Neural progenitor cell (in vitro differentiated cells): ENCODE measurements at regions not wholly inside any gene's neighbourhood (a gene's known extent, or its start where the extent isn't known, plus 50 kb on each side); places are given as distances from the start of the nearest gene placed in this dataset.
"Not testable (repeated sequence)": the region's sequence is repeated elsewhere in the genome, so short reads cannot be mapped to it uniquely, and the experiment has no call there.

Experiments used
- DNase-seq: peaks from one replicate; pipeline ENCODE4 v3.0.0-alpha.2; 2016; ENCODE audit warnings: low spot score
- H2AFZ ChIP-seq: fragments of 200-600 bp; sonication (generic); replicated peaks from 2 replicates; pipeline ENCODE4 v1.6.1; 2016; ENCODE audit warnings: antibody characterized with exemption
- H3F3A ChIP-seq: fragments of 200-600 bp; sonication (generic); 2 replicates; pipeline ENCODE4 v1.6.1; 2016; ENCODE audit warnings: antibody characterized with exemption, low read depth
- H3K27ac ChIP-seq: fragments of 200-600 bp; sonication (generic); 2 replicates; pipeline ENCODE4 v1.5.1; 2016; ENCODE audit warnings: mild to moderate bottlenecking
- H3K27me3 ChIP-seq: fragments of 200-600 bp; sonication (generic); 2 replicates; pipeline ENCODE4 v1.6.1; 2016; ENCODE audit warnings: mild to moderate bottlenecking, moderate library complexity
- H3K36me3 ChIP-seq: fragments of 200-600 bp; sonication (generic); 2 replicates; pipeline ENCODE4 v1.5.1; 2016
- H3K4me1 ChIP-seq: fragments of 200-600 bp; sonication (generic); 2 replicates; pipeline ENCODE4 v1.6.1; 2016; ENCODE audit warnings: mixed run types
- H3K4me2 ChIP-seq: fragments of 200-600 bp; sonication (generic); 2 replicates; pipeline ENCODE4 v1.6.1; 2016
- H3K4me3 ChIP-seq: fragments of 200-600 bp; sonication (generic); 2 replicates; pipeline ENCODE4 v1.5.1; 2016
- H3K79me2 ChIP-seq: fragments of 200-600 bp; sonication (generic); 2 replicates; pipeline ENCODE4 v1.6.1; 2016; ENCODE audit warnings: low read depth
- H3K9ac ChIP-seq: fragments of 200-600 bp; sonication (generic); 2 replicates; pipeline ENCODE4 v1.6.1; 2016
- H3K9me3 ChIP-seq: fragments of 200-600 bp; sonication (generic); 2 replicates; pipeline ENCODE4 v1.5.1; 2016; ENCODE audit warnings: low read depth
- H4K20me1 ChIP-seq: fragments of 200-600 bp; sonication (generic); 2 replicates; pipeline ENCODE4 v1.6.1; 2016; ENCODE audit warnings: low read depth
- H3K27ac Mint-ChIP-seq: 3 replicates; pipeline ENCODE4 v1.8.0; 2021; ENCODE audit warnings: mixed read lengths
- H3K27me3 Mint-ChIP-seq: 2 replicates; pipeline ENCODE4 v1.8.0; 2022; ENCODE audit warnings: low read depth, mild to moderate bottlenecking, inconsistent platforms, moderate library complexity, mixed read lengths; ENCODE audit not compliant: insufficient read depth
- H3K36me3 Mint-ChIP-seq: 3 replicates; pipeline ENCODE4 v1.8.0; 2021; ENCODE audit warnings: mixed read lengths
- H3K4me1 Mint-ChIP-seq: 3 replicates; pipeline ENCODE4 v1.8.0; 2021; ENCODE audit warnings: mixed read lengths
- H3K4me3 Mint-ChIP-seq: 3 replicates; pipeline ENCODE4 v1.8.0; 2021; ENCODE audit warnings: mild to moderate bottlenecking, moderate library complexity, mixed read lengths
- H3K9me3 Mint-ChIP-seq: 3 replicates; pipeline ENCODE4 v1.8.0; 2020; ENCODE audit warnings: mixed read lengths
- EZH2 ChIP-seq: fragments of 200-600 bp; sonication (generic); IDR thresholded peaks from 2 replicates; pipeline ENCODE4 v1.6.1; 2017; ENCODE audit warnings: antibody characterized with exemption, mild to moderate bottlenecking, moderate library complexity
- EZH2phosphoT487 ChIP-seq: fragments of 200-600 bp; sonication (generic); IDR thresholded peaks from 2 replicates; pipeline ENCODE4 v1.6.1; 2017; ENCODE audit warnings: antibody characterized with exemption
- TF ChIP-seq, protein P1 (sequence below): fragments of 200-600 bp; sonication (generic); IDR thresholded peaks from 2 replicates; pipeline ENCODE4 v1.5.1; 2017; ENCODE audit warnings: antibody characterized with exemption, mild to moderate bottlenecking

- Histone ChIP-seq H3K9ac (no peak overlapping the region), H4K20me1 (no peaks in the 10 kb centered on the region), H2AFZ (no peak overlapping the region), H3K4me1 (no peaks in the 10 kb centered on the region), H3K9me3 (no peaks in the 10 kb centered on the region), H3F3A (no peaks in the 10 kb centered on the region), H3K27me3 (no peaks in the 10 kb centered on the region), H3K4me3 (no peak overlapping the region), H3K79me2 (no peaks in the 10 kb centered on the region), H3K4me2 (no peak overlapping the region), H3K36me3 (no peaks in the 10 kb centered on the region), H3K27ac (no peak overlapping the region)
- TF ChIP-seq EZH2phosphoT487, result no peak
- TF ChIP-seq EZH2, result no peak
- TF ChIP-seq, protein P1, sequence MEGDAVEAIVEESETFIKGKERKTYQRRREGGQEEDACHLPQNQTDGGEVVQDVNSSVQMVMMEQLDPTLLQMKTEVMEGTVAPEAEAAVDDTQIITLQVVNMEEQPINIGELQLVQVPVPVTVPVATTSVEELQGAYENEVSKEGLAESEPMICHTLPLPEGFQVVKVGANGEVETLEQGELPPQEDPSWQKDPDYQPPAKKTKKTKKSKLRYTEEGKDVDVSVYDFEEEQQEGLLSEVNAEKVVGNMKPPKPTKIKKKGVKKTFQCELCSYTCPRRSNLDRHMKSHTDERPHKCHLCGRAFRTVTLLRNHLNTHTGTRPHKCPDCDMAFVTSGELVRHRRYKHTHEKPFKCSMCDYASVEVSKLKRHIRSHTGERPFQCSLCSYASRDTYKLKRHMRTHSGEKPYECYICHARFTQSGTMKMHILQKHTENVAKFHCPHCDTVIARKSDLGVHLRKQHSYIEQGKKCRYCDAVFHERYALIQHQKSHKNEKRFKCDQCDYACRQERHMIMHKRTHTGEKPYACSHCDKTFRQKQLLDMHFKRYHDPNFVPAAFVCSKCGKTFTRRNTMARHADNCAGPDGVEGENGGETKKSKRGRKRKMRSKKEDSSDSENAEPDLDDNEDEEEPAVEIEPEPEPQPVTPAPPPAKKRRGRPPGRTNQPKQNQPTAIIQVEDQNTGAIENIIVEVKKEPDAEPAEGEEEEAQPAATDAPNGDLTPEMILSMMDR, result no peak
- Mint-ChIP-seq H3K9me3 (no peaks in the 10 kb centered on the region), H3K27ac (no peak overlapping the region), H3K27me3 (no peaks in the 10 kb centered on the region), H3K36me3 (no peaks in the 10 kb centered on the region), H3K4me1 (no peaks in the 10 kb centered on the region), H3K4me3 (no peak overlapping the region)
- DNase-seq, result no peak
Measured at GRCh38 chr1:197989058-197989457, 71.9 kb downstream of the LHX9 start.

DNA sequence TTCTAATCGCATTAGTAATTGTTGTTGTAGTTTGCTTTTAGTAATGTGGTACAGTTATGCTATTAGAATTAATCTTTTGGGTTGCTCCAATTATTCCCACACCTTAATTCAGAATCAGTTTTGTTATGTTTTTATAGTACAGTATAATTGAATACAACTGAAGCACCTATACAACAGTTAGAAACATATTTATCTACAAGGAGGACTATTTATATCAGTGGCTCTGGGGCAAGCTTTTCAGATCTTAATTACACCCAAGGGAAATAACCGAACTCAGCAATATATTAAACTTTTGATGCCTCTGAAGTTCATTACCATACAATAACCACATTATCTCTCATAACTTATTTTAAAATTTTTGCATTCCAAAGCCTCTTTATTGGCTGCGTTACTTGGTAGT, 74.4 kb downstream of the LHX9 start:
- no peaks in the 10 kb centered on the region for H3K9me3 Mint-ChIP-seq
- H3K4me2 ChIP-seq, result no peak overlapping the region
- no peak overlapping the region for H3K9ac ChIP-seq
- no peak for DNase-seq
- no peaks in the 10 kb centered on the region for H3K9me3 ChIP-seq
- no peaks in the 10 kb centered on the region for H3K36me3 Mint-ChIP-seq
- no peaks in the 10 kb centered on the region for H3K4me1 ChIP-seq
- TF ChIP-seq EZH2phosphoT487 (no peak), EZH2 (no peak)
- H3F3A ChIP-seq, result no peaks in the 10 kb centered on the region
- H3K4me1 Mint-ChIP-seq, result no peaks in the 10 kb centered on the region
- H3K4me3 ChIP-seq, result no peak overlapping the region
- H3K27ac Mint-ChIP-seq, result no peak overlapping the region
- H3K79me2 ChIP-seq, result no peaks in the 10 kb centered on the region
- no peak overlapping the region for H3K27ac ChIP-seq
- no peak overlapping the region for H3K4me3 Mint-ChIP-seq
- no peak overlapping the region for H2AFZ ChIP-seq
- no peaks in the 10 kb centered on the region for H4K20me1 ChIP-seq
- H3K27me3 ChIP-seq, result no peaks in the 10 kb centered on the region
- H3K36me3 ChIP-seq, result no peaks in the 10 kb centered on the region
- no peaks in the 10 kb centered on the region for H3K27me3 Mint-ChIP-seq

DNA sequence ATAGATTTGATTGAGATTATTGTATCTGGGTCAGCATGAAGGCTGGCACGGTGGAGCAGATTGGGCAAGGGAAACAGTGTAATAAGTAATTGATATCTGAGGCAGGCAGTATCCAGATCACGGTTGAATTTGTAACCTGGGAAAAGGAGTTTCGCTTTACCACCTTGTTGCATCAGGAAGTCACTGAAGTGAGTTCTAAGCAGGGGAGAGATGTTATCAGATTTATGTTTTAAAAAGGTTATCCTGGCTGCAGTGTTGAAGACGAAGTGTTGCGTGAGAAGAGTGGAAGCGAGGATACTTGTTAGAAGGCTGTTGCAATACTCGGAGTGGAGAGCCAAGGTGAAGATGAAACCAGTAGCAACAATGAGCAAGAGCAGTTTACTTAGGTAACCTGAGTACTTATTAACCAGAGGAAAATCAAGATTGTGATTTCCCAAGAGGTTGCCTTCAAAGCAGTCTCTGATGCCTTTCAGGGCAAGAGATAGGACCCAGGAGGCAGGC, 77.8 kb downstream of the LHX9 start:
- no peaks in the 10 kb centered on the region for H3K9me3 ChIP-seq
- H3K36me3 ChIP-seq, result no peaks in the 10 kb centered on the region
- no peaks in the 10 kb centered on the region for H3K79me2 ChIP-seq
- H3K27ac ChIP-seq, result no peak overlapping the region
- no peaks in the 10 kb centered on the region for H3K27me3 ChIP-seq
- H2AFZ ChIP-seq, result no peak overlapping the region
- Mint-ChIP-seq H3K27ac (no peak overlapping the region), H3K36me3 (no peaks in the 10 kb centered on the region), H3K9me3 (no peaks in the 10 kb centered on the region), H3K4me3 (no peak overlapping the region), H3K27me3 (no peaks in the 10 kb centered on the region), H3K4me1 (no peaks in the 10 kb centered on the region)
- H4K20me1 ChIP-seq, result no peaks in the 10 kb centered on the region
- H3K4me3 ChIP-seq, result no peak overlapping the region
- TF ChIP-seq, protein P1, result no peak
- TF ChIP-seq EZH2phosphoT487 (no peak), EZH2 (no peak)
- no peak overlapping the region for H3K4me2 ChIP-seq
- peaks cover 9% of the 10 kb centered on the region for H3K4me1 ChIP-seq
- no peak for DNase-seq
- H3K9ac ChIP-seq, result no peak overlapping the region
- no peaks in the 10 kb centered on the region for H3F3A ChIP-seq

GRCh38 chr1:197995408-197996258, 78.5 kb downstream of the LHX9 start:
- H3K4me3 ChIP-seq, result no peak overlapping the region
- H3K27me3 ChIP-seq, result no peaks in the 10 kb centered on the region
- H3K27ac Mint-ChIP-seq, result no peak overlapping the region
- H3K36me3 ChIP-seq, result no peaks in the 10 kb centered on the region
- no peaks in the 10 kb centered on the region for H3K27me3 Mint-ChIP-seq
- no peak overlapping the region for H3K27ac ChIP-seq
- TF ChIP-seq EZH2 (no peak), EZH2phosphoT487 (no peak)
- TF ChIP-seq, protein P1, result no peak
- no peaks in the 10 kb centered on the region for H3K9me3 Mint-ChIP-seq
- H3K36me3 Mint-ChIP-seq, result no peaks in the 10 kb centered on the region
- H2AFZ ChIP-seq, result peak overlapping the region; percentile 10
- peaks cover 9% of the 10 kb centered on the region for H3K4me1 ChIP-seq
- H3K4me3 Mint-ChIP-seq, result no peak overlapping the region
- H3F3A ChIP-seq, result no peaks in the 10 kb centered on the region
- no peaks in the 10 kb centered on the region for H3K9me3 ChIP-seq
- H3K9ac ChIP-seq, result no peak overlapping the region
- H3K4me2 ChIP-seq, result no peak overlapping the region
- H3K79me2 ChIP-seq, result no peaks in the 10 kb centered on the region
- DNase-seq, result no peak
- no peaks in the 10 kb centered on the region for H4K20me1 ChIP-seq
- no peaks in the 10 kb centered on the region for H3K4me1 Mint-ChIP-seq

- H3K4me1 ChIP-seq, H4K20me1 ChIP-seq, H2AFZ ChIP-seq, H3K27ac ChIP-seq, H3K4me3 Mint-ChIP-seq, H3K4me2 ChIP-seq, DNase-seq, H3K9me3 ChIP-seq, H3K27me3 Mint-ChIP-seq, H3F3A ChIP-seq, H3K9ac ChIP-seq, H3K4me1 Mint-ChIP-seq, H3K4me3 ChIP-seq, H3K36me3 Mint-ChIP-seq, H3K27me3 ChIP-seq, H3K79me2 ChIP-seq, H3K9me3 Mint-ChIP-seq, H3K36me3 ChIP-seq, H3K27ac Mint-ChIP-seq: not testable (repeated sequence)
Measured at GRCh38 chr1:197996259-197996512, 79.0 kb downstream of the LHX9 start.
